ENCODE measurements at regions not wholly inside any gene's neighbourhood (a gene's known extent, or its start where the extent isn't known, plus 50 kb on each side); places are given as distances from the start of the nearest gene placed in this dataset.

GRCh38 chr15:35724626-35725025 lies 178.7 kb upstream of the DPH6 start:
- POLR2A ChIA-PET: no interaction called here
- H3K27me3 Mint-ChIP-seq: peaks cover 0 to 19% (median 7%) of the 10 kb centered on the region in 5 donors
- ATAC-seq: no peak

GRCh38 chr15:35725353-35725752 lies 179.4 kb upstream of the DPH6 start:
- POLR2A ChIA-PET: no interaction called here

More at GRCh38 chr15:35724626-35725025, 178.7 kb upstream of the DPH6 start:
- no peaks in the 10 kb centered on the region for H3K36me3 Mint-ChIP-seq
- no peak overlapping the region for H3K27ac Mint-ChIP-seq
- H3K4me3 Mint-ChIP-seq: no peak overlapping the region
- peaks cover 0 to 3% (median 0%) of the 10 kb centered on the region in 9 donors for H3K9me3 Mint-ChIP-seq
- DNase-seq: no peak
- H3K4me1 Mint-ChIP-seq: no peaks in the 10 kb centered on the region

GRCh38 chr15:35727627-35728026 lies 181.7 kb upstream of the DPH6 start:
- no peak for ATAC-seq
- Mint-ChIP-seq H3K27ac (no peak overlapping the region), H3K27me3 (peaks cover 0 to 16% (median 0%) of the 10 kb centered on the region in 5 donors), H3K4me3 (no peak overlapping the region), H3K4me1 (no peaks in the 10 kb centered on the region), H3K9me3 (peaks cover 0 to 3% (median 0%) of the 10 kb centered on the region in 9 donors), H3K36me3 (no peaks in the 10 kb centered on the region)
- POLR2A ChIA-PET: no interaction called here
- no peak for DNase-seq

More at GRCh38 chr15:35725353-35725752, 179.4 kb upstream of the DPH6 start:
- ATAC-seq: no peak
- no peak for DNase-seq
- peaks cover 0 to 19% (median 3%) of the 10 kb centered on the region in 5 donors for H3K27me3 Mint-ChIP-seq
- no peaks in the 10 kb centered on the region for H3K36me3 Mint-ChIP-seq
- no peak overlapping the region for H3K4me3 Mint-ChIP-seq
- no peaks in the 10 kb centered on the region for H3K4me1 Mint-ChIP-seq
- H3K27ac Mint-ChIP-seq: no peak overlapping the region
- H3K9me3 Mint-ChIP-seq: peaks cover 0 to 3% (median 0%) of the 10 kb centered on the region in 9 donors

GRCh38 chr15:35728219-35728940 lies 182.4 kb upstream of the DPH6 start:
- POLR2A ChIA-PET: no interaction called here
- Mint-ChIP-seq H3K9me3 (peaks cover 0 to 3% (median 0%) of the 10 kb centered on the region in 9 donors), H3K4me3 (no peak overlapping the region), H3K27ac (no peak overlapping the region), H3K27me3 (peaks cover 0 to 16% (median 0%) of the 10 kb centered on the region in 5 donors), H3K36me3 (no peaks in the 10 kb centered on the region), H3K4me1 (no peaks in the 10 kb centered on the region)
- ATAC-seq (no peak), DNase-seq (no peak)

GRCh38 chr15:35736150-35736549 lies 190.2 kb upstream of the DPH6 start:
- no peak for ATAC-seq
- Mint-ChIP-seq H3K4me3 (no peak overlapping the region), H3K27me3 (peaks cover 0 to 18% (median 5%) of the 10 kb centered on the region in 5 donors), H3K36me3 (no peaks in the 10 kb centered on the region), H3K4me1 (no peaks in the 10 kb centered on the region), H3K9me3 (peaks cover 0 to 3% (median 0%) of the 10 kb centered on the region in 9 donors), H3K27ac (no peak overlapping the region)
- POLR2A ChIA-PET: no interaction called here
- DNase-seq: no peak

GRCh38 chr15:35737441-35737840 lies 191.5 kb upstream of the DPH6 start:
- Mint-ChIP-seq H3K9me3 (peaks cover 0 to 4% (median 0%) of the 10 kb centered on the region in 9 donors), H3K4me1 (no peaks in the 10 kb centered on the region), H3K27ac (no peak overlapping the region), H3K36me3 (no peaks in the 10 kb centered on the region), H3K27me3 (peaks cover 0 to 21% (median 5%) of the 10 kb centered on the region in 5 donors), H3K4me3 (no peak overlapping the region)
- POLR2A ChIA-PET: no interaction called here
- ATAC-seq: no peak
- DNase-seq: no peak

GRCh38 chr15:35738370-35738769 lies 192.4 kb upstream of the DPH6 start:
- DNase-seq: no peak
- H3K27me3 Mint-ChIP-seq: peaks cover 0 to 29% (median 5%) of the 10 kb centered on the region in 5 donors
- no peak for ATAC-seq
- no peaks in the 10 kb centered on the region for H3K36me3 Mint-ChIP-seq
- no peak overlapping the region for H3K27ac Mint-ChIP-seq
- H3K4me1 Mint-ChIP-seq: no peaks in the 10 kb centered on the region
- H3K4me3 Mint-ChIP-seq: no peak overlapping the region
- H3K9me3 Mint-ChIP-seq: peaks cover 0 to 6% (median 3%) of the 10 kb centered on the region in 9 donors
- POLR2A ChIA-PET: no interaction called here

- Mint-ChIP-seq H3K36me3 (no peaks in the 10 kb centered on the region), H3K27ac (no peak overlapping the region)
- POLR2A ChIA-PET: no interaction called here
These were observed 194.8 kb upstream of the DPH6 start for GRCh38 chr15:35740761-35741160.

GRCh38 chr15:35741395-35741794 lies 195.4 kb upstream of the DPH6 start:
- ATAC-seq (no peak), DNase-seq (no peak)
- Mint-ChIP-seq H3K4me3 (no peak overlapping the region), H3K9me3 (peaks cover 0 to 6% (median 3%) of the 10 kb centered on the region in 9 donors), H3K36me3 (no peaks in the 10 kb centered on the region), H3K4me1 (no peaks in the 10 kb centered on the region), H3K27ac (no peak overlapping the region), H3K27me3 (peaks cover 2 to 49% (median 9%) of the 10 kb centered on the region in 5 donors)
- POLR2A ChIA-PET: no interaction called here

More at GRCh38 chr15:35740761-35741160, 194.8 kb upstream of the DPH6 start:
- Mint-ChIP-seq H3K27me3 (peaks cover 0 to 43% (median 5%) of the 10 kb centered on the region in 5 donors), H3K4me1 (no peaks in the 10 kb centered on the region), H3K9me3 (peaks cover 0 to 6% (median 3%) of the 10 kb centered on the region in 9 donors), H3K4me3 (no peak overlapping the region)
- DNase-seq (no peak), ATAC-seq (no peak)

- Mint-ChIP-seq H3K4me3 (no peak overlapping the region), H3K9me3 (peaks cover 0 to 6% (median 3%) of the 10 kb centered on the region in 9 donors), H3K4me1 (no peaks in the 10 kb centered on the region), H3K27me3 (peaks cover 2 to 51% (median 11%) of the 10 kb centered on the region in 5 donors), H3K36me3 (no peaks in the 10 kb centered on the region), H3K27ac (no peak overlapping the region)
- ATAC-seq (no peak), DNase-seq (no peak)
- POLR2A ChIA-PET: no interaction called here
These were observed 195.9 kb upstream of the DPH6 start for GRCh38 chr15:35741881-35742280.

- H3K9me3 Mint-ChIP-seq: peaks cover 0 to 8% (median 3%) of the 10 kb centered on the region in 9 donors
- no peak for ATAC-seq
- POLR2A ChIA-PET: no interaction called here
These were observed 197.4 kb upstream of the DPH6 start for GRCh38 chr15:35743321-35743720.

GRCh38 chr15:35746121-35746520 lies 200.2 kb upstream of the DPH6 start:
- H3K36me3 Mint-ChIP-seq: no peaks in the 10 kb centered on the region

More at GRCh38 chr15:35743321-35743720, 197.4 kb upstream of the DPH6 start:
- no peaks in the 10 kb centered on the region for H3K36me3 Mint-ChIP-seq
- no peak overlapping the region for H3K27ac Mint-ChIP-seq
- peaks cover 4 to 58% (median 13%) of the 10 kb centered on the region in 5 donors for H3K27me3 Mint-ChIP-seq
- H3K4me1 Mint-ChIP-seq: no peaks in the 10 kb centered on the region
- H3K4me3 Mint-ChIP-seq: no peak overlapping the region
- DNase-seq: no peak

GRCh38 chr15:35748105-35748504 lies 202.1 kb upstream of the DPH6 start:
- H3K4me3 Mint-ChIP-seq: no peak overlapping the region
- peaks cover 0 to 5% (median 0%) of the 10 kb centered on the region in 9 donors for H3K9me3 Mint-ChIP-seq
- ATAC-seq (no peak), DNase-seq (no peak)
- POLR2A ChIA-PET: no interaction called here
- no peak overlapping the region for H3K27ac Mint-ChIP-seq
- H3K27me3 Mint-ChIP-seq: peaks cover 8 to 32% (median 12%) of the 10 kb centered on the region in 5 donors
- H3K36me3 Mint-ChIP-seq: no peaks in the 10 kb centered on the region
- H3K4me1 Mint-ChIP-seq: no peaks in the 10 kb centered on the region

More at GRCh38 chr15:35746121-35746520, 200.2 kb upstream of the DPH6 start:
- POLR2A ChIA-PET: no interaction called here
- ATAC-seq (no peak), DNase-seq (no peak)
- H3K27me3 Mint-ChIP-seq: peaks cover 8 to 40% (median 9%) of the 10 kb centered on the region in 5 donors
- peaks cover 0 to 8% (median 0%) of the 10 kb centered on the region in 9 donors for H3K9me3 Mint-ChIP-seq
- H3K27ac Mint-ChIP-seq: no peak overlapping the region
- no peaks in the 10 kb centered on the region for H3K4me1 Mint-ChIP-seq
- H3K4me3 Mint-ChIP-seq: no peak overlapping the region
